ENCODE measurements at regions not wholly inside any gene's neighbourhood (a gene's known extent, or its start where the extent isn't known, plus 50 kb on each side); places are given as distances from the start of the nearest gene placed in this dataset.

- TF ChIP-seq CTCF (IDR thresholded peaks at IDR 0.05; ENCODE audit: insufficient read depth, missing control alignments), result no peak
- DNase-seq (ENCODE audit: insufficient read length, low spot score) (no peak), FAIRE-seq (no peak)
Observed at GRCh38 chrX:39308126-39308525, 506.9 kb downstream of the MID1IP1 start.

- no peak for TF ChIP-seq CTCF (IDR thresholded peaks at IDR 0.05; ENCODE audit: insufficient read depth, missing control alignments)
- DNase-seq (ENCODE audit: insufficient read length, low spot score) (no peak), FAIRE-seq (no peak)
Observed at GRCh38 chrX:39309018-39309635, 507.9 kb downstream of the MID1IP1 start.

GRCh38 chrX:39309721-39310152 is 508.5 kb downstream of the MID1IP1 start:
- no peak for DNase-seq (ENCODE audit: insufficient read length, low spot score)
- FAIRE-seq, result no peak
- TF ChIP-seq CTCF (IDR thresholded peaks at IDR 0.05; ENCODE audit: insufficient read depth, missing control alignments), result no peak

- DNase-seq (ENCODE audit: insufficient read length, low spot score) (no peak), FAIRE-seq (no peak)
- TF ChIP-seq CTCF (IDR thresholded peaks at IDR 0.05; ENCODE audit: insufficient read depth, missing control alignments), result no peak
Observed at GRCh38 chrX:39310891-39311290, 509.6 kb downstream of the MID1IP1 start.

- no peak for TF ChIP-seq CTCF (IDR thresholded peaks at IDR 0.05; ENCODE audit: insufficient read depth, missing control alignments)
- DNase-seq (ENCODE audit: insufficient read length, low spot score) (no peak), FAIRE-seq (no peak)
Observed at GRCh38 chrX:39311646-39312045, 510.4 kb downstream of the MID1IP1 start.

- no peak for FAIRE-seq
- no peak for TF ChIP-seq CTCF (IDR thresholded peaks at IDR 0.05; ENCODE audit: insufficient read depth, missing control alignments)
- no peak for DNase-seq (ENCODE audit: insufficient read length, low spot score)
Observed at GRCh38 chrX:39313146-39313545, 511.9 kb downstream of the MID1IP1 start.

- no peak for TF ChIP-seq CTCF (IDR thresholded peaks at IDR 0.05; ENCODE audit: insufficient read depth, missing control alignments)
- DNase-seq (ENCODE audit: insufficient read length, low spot score) (no peak), FAIRE-seq (no peak)
Observed at GRCh38 chrX:39318506-39319343, 517.5 kb downstream of the MID1IP1 start.
